H54 (cell line): ENCODE measurements at regions not wholly inside any gene's neighbourhood (a gene's known extent, or its start where the extent isn't known, plus 50 kb on each side); places are given as distances from the start of the nearest gene placed in this dataset.
A peak's percentile ranks its signal among the peaks of the same experiment; 100 is the strongest.

ENCODE experiments used
- DNase-seq: peaks from one replicate; pipeline ENCODE4 v3.0.0; 2011; ENCODE audit warnings: low spot score, mixed read lengths; ENCODE audit not compliant: insufficient read length
- FAIRE-seq: peaks from 3 replicates; lab custom pipeline; 2011; peaks lifted over from hg19 to GRCh38; lab: Jason Lieb, UNC
- POLR2A ChIP-seq: IDR thresholded peaks from 2 replicates; pipeline ENCODE4 v1.6.1; 2011; ENCODE audit warnings: low read depth, mild to moderate bottlenecking, low read length

DNA sequence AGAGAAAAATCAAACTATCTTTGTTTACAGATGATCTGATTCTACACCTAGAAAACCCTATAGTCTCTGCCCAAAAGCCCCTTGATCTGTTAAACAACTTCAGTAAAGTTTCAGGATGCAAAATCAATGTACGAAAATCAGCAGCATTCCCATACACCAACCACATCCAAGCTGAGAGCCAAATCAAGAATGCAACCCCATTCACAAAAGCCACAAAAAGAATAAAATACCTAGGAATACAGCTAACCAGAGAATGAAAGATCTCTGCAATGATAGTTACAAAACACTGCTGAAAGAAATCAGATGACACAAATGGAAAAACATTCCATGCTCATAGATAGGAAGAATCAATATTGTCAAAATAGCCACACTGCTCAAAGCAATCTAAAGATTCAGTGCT, 265.7 kb downstream of the AEBP2 start:
- FAIRE-seq, result no peak
- TF ChIP-seq POLR2A, result no peak
- DNase-seq, result no peak

- FAIRE-seq, result no peak
- no peak for DNase-seq
- TF ChIP-seq POLR2A, result no peak
Measured at GRCh38 chr12:19706936-19707335, 267.6 kb downstream of the AEBP2 start.

DNA sequence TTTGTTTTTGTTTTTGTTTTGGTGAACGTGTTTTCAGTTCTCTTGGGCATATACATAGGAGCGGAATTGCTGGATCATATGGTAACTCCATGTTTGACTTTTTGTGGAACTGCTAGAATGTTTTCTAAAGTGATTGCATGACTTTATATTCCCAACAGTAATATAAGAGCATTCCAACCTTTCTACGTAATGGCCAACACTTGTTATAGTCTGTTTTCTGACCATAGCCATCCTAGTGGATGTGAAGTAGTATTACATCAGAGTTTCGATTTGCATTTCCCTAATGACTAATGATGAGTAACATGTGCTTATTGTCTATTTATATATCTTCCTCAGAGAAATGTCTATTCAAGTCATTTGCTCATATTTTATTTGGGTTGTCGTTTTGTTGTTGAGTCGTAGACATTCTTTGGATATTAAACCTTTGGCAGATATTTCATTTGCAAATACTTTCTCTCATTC, 268.7 kb downstream of the AEBP2 start:
- no peak for TF ChIP-seq POLR2A
- DNase-seq (no peak), FAIRE-seq (no peak)

GRCh38 chr12:19709889-19710288, 270.6 kb downstream of the AEBP2 start:
- DNase-seq (no peak), FAIRE-seq (no peak)
- no peak for TF ChIP-seq POLR2A

DNA sequence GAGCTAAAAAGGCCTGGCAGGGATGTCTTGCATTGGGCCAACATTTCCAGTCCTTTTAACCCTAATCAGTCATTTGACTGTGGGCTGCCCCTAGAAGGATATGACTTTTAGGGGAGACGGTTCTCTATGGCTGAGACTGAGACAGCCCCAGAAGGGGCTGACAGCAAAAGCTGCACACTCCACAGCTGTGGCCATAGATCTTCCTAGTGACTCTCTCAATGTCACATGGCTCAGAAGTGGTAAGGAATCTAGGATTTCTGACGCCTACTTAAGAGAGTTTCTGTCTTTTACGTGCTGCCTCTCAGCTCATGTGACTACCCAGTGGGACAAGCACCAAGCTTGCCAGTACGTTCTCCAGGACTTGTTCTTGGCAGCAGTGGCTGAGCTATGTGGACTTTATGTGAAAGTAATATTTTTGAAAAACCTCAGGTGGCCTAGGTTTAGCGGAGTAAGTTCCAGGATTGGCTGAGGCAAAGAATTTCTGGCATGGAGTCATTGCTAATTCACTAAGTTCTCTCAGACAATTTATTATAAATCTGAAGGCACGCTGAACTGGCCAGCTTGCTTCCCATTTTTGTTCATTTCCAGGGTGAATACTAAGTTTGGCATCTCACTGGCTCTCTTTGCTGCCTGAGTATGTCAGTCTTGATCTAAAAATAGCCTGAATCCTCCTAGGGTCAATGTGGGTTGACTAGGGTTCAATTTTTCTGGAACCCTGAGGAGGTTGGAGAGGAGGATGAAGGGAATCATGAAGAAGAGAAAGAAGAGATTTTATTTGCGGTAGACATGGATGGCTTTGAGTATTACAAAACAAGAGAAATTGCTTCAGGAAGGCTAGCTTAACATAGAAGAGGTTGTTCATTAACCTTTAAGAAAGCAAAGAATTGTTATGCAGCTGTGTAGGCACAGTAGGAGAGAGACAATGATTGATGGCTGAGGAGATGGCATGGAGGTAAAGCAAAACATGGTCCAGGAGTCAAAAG, 271.8 kb downstream of the AEBP2 start:
- TF ChIP-seq POLR2A, result no peak
- FAIRE-seq (no peak), DNase-seq (no peak)

DNA sequence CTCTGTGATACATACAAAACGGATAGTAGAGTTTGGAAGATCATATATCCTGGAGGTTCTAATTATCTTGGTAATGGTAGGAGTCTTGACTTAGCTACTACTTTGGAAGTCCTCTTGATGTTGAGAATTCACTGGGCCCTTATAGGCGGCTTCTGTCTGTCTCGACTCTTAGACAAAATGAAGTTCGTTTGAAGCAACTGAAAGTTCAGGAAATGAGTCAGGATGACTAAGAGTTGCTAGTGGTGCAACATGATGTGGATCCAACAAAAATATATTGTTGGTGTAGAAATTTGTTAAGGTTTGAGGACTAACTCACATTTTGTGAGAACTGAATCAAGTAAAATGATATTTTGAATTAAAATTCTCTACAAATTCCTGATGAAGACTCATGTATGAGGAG, 272.7 kb downstream of the AEBP2 start:
- peak; percentile 80 for FAIRE-seq
- TF ChIP-seq POLR2A, result no peak
- peak; percentile 21 for DNase-seq

DNA sequence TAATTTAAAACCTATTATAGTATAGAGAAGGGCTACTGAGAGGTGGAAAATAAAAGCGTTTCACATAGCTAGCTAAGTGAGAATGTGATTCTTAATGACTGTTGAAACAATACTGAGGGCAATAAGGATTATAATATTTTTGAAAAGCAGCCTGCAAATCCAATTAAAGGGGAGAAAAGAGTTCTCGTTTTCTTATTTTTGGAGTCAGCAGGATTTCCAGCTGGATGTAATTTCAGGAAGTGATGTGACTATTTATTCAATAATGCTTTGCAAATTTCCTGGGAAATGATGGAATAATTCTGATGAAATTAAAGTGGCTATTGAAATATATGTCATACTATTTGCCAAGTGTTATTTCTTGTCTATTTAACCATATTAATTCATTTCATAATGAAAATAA, 279.1 kb downstream of the AEBP2 start:
- no peak for DNase-seq
- no peak for TF ChIP-seq POLR2A
- FAIRE-seq, result no peak

DNA sequence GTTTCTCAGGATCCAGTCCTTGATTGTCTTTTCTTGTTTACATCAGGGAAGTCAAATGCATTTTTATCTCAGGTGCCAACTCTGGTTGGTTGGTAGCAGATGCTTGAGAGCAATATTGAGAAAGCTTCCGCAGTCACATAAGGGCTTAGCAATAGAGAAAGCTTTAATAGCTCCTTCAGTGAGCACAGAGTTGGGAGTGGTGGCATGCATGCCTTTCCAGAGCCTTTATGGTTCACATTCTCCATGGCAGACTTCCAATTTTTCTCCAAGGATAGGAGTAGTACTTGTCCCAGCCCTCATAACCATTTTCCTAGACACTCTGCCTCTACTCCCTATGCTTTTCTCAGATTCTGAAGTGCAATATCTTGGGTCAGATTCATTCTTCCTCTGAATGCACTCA, 280.4 kb downstream of the AEBP2 start:
- FAIRE-seq (no peak), DNase-seq (no peak)
- no peak for TF ChIP-seq POLR2A

GRCh38 chr12:19726122-19726521, 286.8 kb downstream of the AEBP2 start:
- DNase-seq, result no peak
- no peak for FAIRE-seq
- TF ChIP-seq POLR2A, result no peak

GRCh38 chr12:19726592-19726991, 287.3 kb downstream of the AEBP2 start:
- no peak for TF ChIP-seq POLR2A
- FAIRE-seq, result no peak
- no peak for DNase-seq

- no peak for DNase-seq
- no peak for TF ChIP-seq POLR2A
- no peak for FAIRE-seq
Measured at GRCh38 chr12:19737019-19737418, 297.7 kb downstream of the AEBP2 start.

- TF ChIP-seq POLR2A, result no peak
- DNase-seq (peak; percentile 14), FAIRE-seq (peak; percentile 73)
Measured at GRCh38 chr12:19739195-19739776, 300.0 kb downstream of the AEBP2 start.

DNA sequence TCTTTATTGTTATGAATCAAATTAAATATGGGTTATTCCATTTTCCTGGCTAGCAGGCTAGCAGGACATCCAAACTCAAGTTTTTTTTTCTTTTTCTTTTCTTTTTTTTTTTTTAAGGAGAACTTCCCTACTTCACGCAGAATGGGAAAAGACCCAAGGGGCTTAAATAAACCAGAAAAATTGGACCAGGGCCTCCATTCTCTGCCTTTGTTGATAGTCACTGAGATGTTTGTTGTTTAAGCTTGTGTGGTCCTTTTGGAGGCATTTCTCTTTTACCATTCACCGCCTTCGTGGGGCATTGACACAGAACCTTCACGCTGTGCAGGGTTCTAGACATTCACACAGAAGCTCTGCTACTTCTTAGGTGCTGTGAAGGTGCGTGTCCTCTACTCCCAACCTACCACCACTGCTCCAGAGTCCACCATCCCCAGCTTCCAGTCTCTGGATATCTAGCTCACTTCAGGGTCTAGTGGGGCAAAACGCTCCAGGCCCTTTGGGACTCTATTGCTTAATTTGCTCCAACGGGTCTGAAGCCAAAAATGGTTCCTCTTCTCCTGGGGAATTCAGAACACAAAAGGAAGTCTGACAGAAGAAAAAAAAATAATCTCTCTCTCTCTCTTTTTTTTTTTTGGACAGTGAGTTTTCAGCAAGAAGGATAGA, 301.3 kb downstream of the AEBP2 start:
- no peak for TF ChIP-seq POLR2A
- FAIRE-seq (no peak), DNase-seq (no peak)

GRCh38 chr12:19741132-19741489, 301.8 kb downstream of the AEBP2 start:
- no peak for TF ChIP-seq POLR2A
- DNase-seq, result no peak
- no peak for FAIRE-seq
